Liver (tissue), 8 donors: ENCODE measurements at regions not wholly inside any gene's neighbourhood (a gene's known extent, or its start where the extent isn't known, plus 50 kb on each side); places are given as distances from the start of the nearest gene placed in this dataset.

Experiments
- DNase-seq: peaks from one replicate; pipeline ENCODE4 v3.0.0-alpha.2; 2017; ENCODE audit warnings: low spot score
- H3K27ac ChIP-seq, 2 donors: one replicate each; pipeline ENCODE4 v1.7.0; 2013; ENCODE audit warnings: inconsistent platforms in 2 of 2, low read length in 2 of 2, control low read depth in 1 of 2, low read depth in 1 of 2, mild to moderate bottlenecking in 1 of 2
- H3K27me3 ChIP-seq, 4 donors: one replicate each; pipeline versions ENCODE4 v1.6.1 to v1.7.0; 2013; ENCODE audit warnings: low read length in 3 of 4, inconsistent platforms in 1 of 4, mild to moderate bottlenecking in 1 of 4, moderate library complexity in 1 of 4; ENCODE audit not compliant: control insufficient read depth in 4 of 4, insufficient read depth in 4 of 4
- H3K36me3 ChIP-seq, 4 donors: one replicate each; pipeline versions ENCODE4 v1.6.1 to v1.7.0; 2013; ENCODE audit warnings: low read length in 3 of 4, mild to moderate bottlenecking in 3 of 4, low read depth in 1 of 4, moderate library complexity in 1 of 4; ENCODE audit not compliant: control insufficient read depth in 4 of 4, insufficient read depth in 3 of 4
- H3K4me1 ChIP-seq, 4 donors: one replicate each; pipeline versions ENCODE4 v1.6.1 to v1.7.0; 2013; ENCODE audit warnings: low read length in 3 of 4, mild to moderate bottlenecking in 3 of 4, moderate library complexity in 1 of 4; ENCODE audit not compliant: control insufficient read depth in 4 of 4, insufficient read depth in 4 of 4
- H3K4me3 ChIP-seq, 3 donors: one replicate each; pipeline versions ENCODE4 v1.6.1 to v1.7.0; 2013; ENCODE audit warnings: low read length in 3 of 3, control low read depth in 1 of 3, low read depth in 1 of 3, mild to moderate bottlenecking in 1 of 3
- H3K9ac ChIP-seq, 2 donors: one replicate each; pipeline ENCODE4 v1.7.0; 2013; ENCODE audit warnings: low read length in 2 of 2, mild to moderate bottlenecking in 2 of 2, moderate library complexity in 2 of 2, control low read depth in 1 of 2, low read depth in 1 of 2
- H3K9me3 ChIP-seq, 4 donors: one replicate each; pipeline versions ENCODE4 v1.6.1 to v1.7.0; 2013; ENCODE audit warnings: low read length in 3 of 4; ENCODE audit not compliant: control insufficient read depth in 4 of 4
- CTCF ChIP-seq: fragments of 150-350 bp; IDR thresholded peaks from 2 replicates; pipeline ENCODE4 v1.5.1; 2017; ENCODE audit warnings: improper control_type of control experiment, low read depth, low read length; ENCODE audit not compliant: missing input control
- EGR1 ChIP-seq, 2 donors: IDR thresholded peaks; 2 replicates each; pipeline ENCODE4 v1.6.1; 2016 to 2018; ENCODE audit warnings: antibody characterized with exemption in 2 of 2, low read depth in 2 of 2
- FOXA1 ChIP-seq: IDR thresholded peaks from 2 replicates; pipeline ENCODE4 v1.6.1; 2016; ENCODE audit warnings: antibody characterized with exemption
- GABPA ChIP-seq, 2 donors: IDR thresholded peaks in 1 of 2; conservative IDR thresholded peaks in 1 of 2; 2 replicates each; pipeline ENCODE4 v1.6.1; 2016; ENCODE audit warnings: antibody characterized with exemption in 2 of 2, mild to moderate bottlenecking in 1 of 2, moderate library complexity in 1 of 2
- HNF4A ChIP-seq, 2 donors: conservative IDR thresholded peaks; 2 replicates each; pipeline ENCODE4 v1.6.1; 2016; ENCODE audit warnings: antibody characterized with exemption in 2 of 2, mild to moderate bottlenecking in 2 of 2
- JUND ChIP-seq, 2 donors: IDR thresholded peaks; 2 replicates each; pipeline ENCODE4 v1.6.1; 2016; ENCODE audit warnings: antibody characterized with exemption in 2 of 2
- MAX ChIP-seq: IDR thresholded peaks from 2 replicates; pipeline ENCODE4 v1.6.1; 2016; ENCODE audit warnings: antibody characterized with exemption
- RAD21 ChIP-seq, 2 donors: IDR thresholded peaks; 2 replicates each; pipeline ENCODE4 v1.6.1; 2016; ENCODE audit warnings: antibody characterized with exemption in 2 of 2, mild to moderate bottlenecking in 2 of 2
- REST ChIP-seq: IDR thresholded peaks from 2 replicates; pipeline ENCODE4 v1.6.1; 2016; ENCODE audit warnings: antibody characterized with exemption, mild to moderate bottlenecking
- SP1 ChIP-seq: IDR thresholded peaks from 2 replicates; pipeline ENCODE4 v1.6.1; 2018; ENCODE audit warnings: antibody characterized with exemption, mild to moderate bottlenecking
- TAF1 ChIP-seq: conservative IDR thresholded peaks from 2 replicates; pipeline ENCODE4 v1.6.1; 2016; ENCODE audit warnings: antibody characterized with exemption, mild to moderate bottlenecking
- YY1 ChIP-seq: IDR thresholded peaks from 2 replicates; pipeline ENCODE4 v1.6.1; 2016; ENCODE audit warnings: antibody characterized with exemption, mild to moderate bottlenecking
- WGBS: extraction: QIAGEN DNeasy Blood & Tissue Kit; methylation state at CpG from one replicate; pipeline ENCODE4 v1.1.7; 2013; 5-methylcytosine and 5-hydroxymethylcytosine counted together
- donor health status: healthy.
- donor health status: healthy.
- donor health status: healthy.
- donor health status: healthy.
- donor health status: healthy.

GRCh38 chr6:165077876-165078275 is 231.5 kb downstream of the C6orf118 start:
- Histone ChIP-seq H3K9me3 (no peaks in the 10 kb centered on the region), H3K4me1 (no peaks in the 10 kb centered on the region), H3K9ac (no peak overlapping the region), H3K27me3 (no peaks in the 10 kb centered on the region), H3K36me3 (no peaks in the 10 kb centered on the region), H3K4me3 (no peak overlapping the region), H3K27ac (no peak overlapping the region)
- TF ChIP-seq REST: no peak
- no peak for DNase-seq
- 80% methylated on average over 2 of the region's 2 CpGs for WGBS

GRCh38 chr6:165071906-165072305 is 237.5 kb downstream of the C6orf118 start:
- Histone ChIP-seq H3K36me3 (no peaks in the 10 kb centered on the region), H3K4me1 (no peaks in the 10 kb centered on the region), H3K27me3 (no peaks in the 10 kb centered on the region), H3K9ac (no peak overlapping the region), H3K27ac (no peak overlapping the region), H3K4me3 (no peak overlapping the region), H3K9me3 (no peaks in the 10 kb centered on the region)
- 89% methylated on average over 4 of the region's 4 CpGs for WGBS
- no peak for TF ChIP-seq FOXA1
- no peak for TF ChIP-seq MAX
- no peak for TF ChIP-seq RAD21 (IDR thresholded peaks at IDR 0.05)
- TF ChIP-seq CTCF: no peak
- TF ChIP-seq EGR1 (IDR thresholded peaks at IDR 0.05; ENCODE audit: low read depth in 2 of 2): no peak
- TF ChIP-seq REST: no peak
- TF ChIP-seq GABPA (IDR thresholded peaks at IDR 0.05 in 1 of 2, conservative IDR thresholded peaks at IDR 0.05 in 1 of 2): no peak
- TF ChIP-seq TAF1: no peak
- TF ChIP-seq YY1: no peak
- TF ChIP-seq HNF4A (conservative IDR thresholded peaks at IDR 0.05): no peak
- TF ChIP-seq JUND (IDR thresholded peaks at IDR 0.05): no peak
- TF ChIP-seq SP1: no peak
- no peak for DNase-seq
